DOHH2 (cell line): ENCODE measurements at regions not wholly inside any gene's neighbourhood (a gene's known extent, or its start where the extent isn't known, plus 50 kb on each side); places are given as distances from the start of the nearest gene placed in this dataset.

ENCODE experiments used
- CTCF ChIP-seq: fragments of 200-600 bp; sonication (generic); IDR thresholded peaks from one replicate; pipeline ENCODE4 v1.5.1; 2014; ENCODE audit warnings: antibody characterized with exemption, mild to moderate bottlenecking, low read depth, low read length; ENCODE audit not compliant: poor library complexity, severe bottlenecking
- EZH2phosphoT487 ChIP-seq: fragments of 200-600 bp; sonication (generic); IDR thresholded peaks from 2 replicates; pipeline ENCODE4 v1.6.1; 2017; ENCODE audit warnings: borderline replicate concordance, mild to moderate bottlenecking, antibody characterized with exemption, low read length, moderate library complexity, mixed read lengths

- no peak for TF ChIP-seq CTCF
- no peak for TF ChIP-seq EZH2phosphoT487
Observed at GRCh38 chr2:195582188-195582587, 74.8 kb upstream of the SLC39A10 start.
